Sigmoid colon (tissue), 6 donors: ENCODE measurements at regions not wholly inside any gene's neighbourhood (a gene's known extent, or its start where the extent isn't known, plus 50 kb on each side); places are given as distances from the start of the nearest gene placed in this dataset.

Source experiments
- DNase-seq: peaks from one replicate; pipeline ENCODE4 v3.0.0-alpha.2; 2019
- H3K27ac ChIP-seq, 4 donors: fragments of 200-600 bp; sonication (generic); one replicate each; pipeline ENCODE4 v1.5.1; 2016 to 2019; ENCODE audit warnings: mild to moderate bottlenecking in 1 of 4
- H3K27me3 ChIP-seq, 3 donors: fragments of 200-600 bp; sonication (generic); one replicate each; pipeline ENCODE4 v1.5.1; 2019; ENCODE audit warnings: mild to moderate bottlenecking in 1 of 3
- H3K36me3 ChIP-seq, 4 donors: fragments of 200-600 bp; sonication (generic); one replicate each; pipeline ENCODE4 v1.5.1; 2016 to 2019
- H3K4me1 ChIP-seq, 4 donors: fragments of 200-600 bp; sonication (generic); one replicate each; pipeline ENCODE4 v1.5.1; 2017 to 2019
- H3K4me3 ChIP-seq, 4 donors: fragments of 200-600 bp; sonication (generic); one replicate each; pipeline ENCODE4 v1.5.1; 2017 to 2019; ENCODE audit warnings: mild to moderate bottlenecking in 2 of 4, moderate library complexity in 1 of 4
- H3K9me3 ChIP-seq, 4 donors: fragments of 200-600 bp in 3 of 4; sonication (generic) in 3 of 4; one replicate each; pipeline versions ENCODE4 v1.5.1 to v1.6.1; 2013 to 2019
- CTCF ChIP-seq, 4 experiments: fragments of 450-650 bp in 3 of 4; fragments of 200-600 bp in 1 of 4; IDR thresholded peaks; one replicate each; pipeline ENCODE4 v1.5.1; 2016 to 2019; ENCODE audit warnings: antibody characterized with exemption in 4 of 4, mild to moderate bottlenecking in 3 of 4, moderate library complexity in 2 of 4
- EP300 ChIP-seq, 4 donors: sonication (generic); formaldehyde crosslinking; IDR thresholded peaks; one replicate each; pipeline ENCODE4 v1.6.1; 2017; ENCODE audit warnings: antibody characterized with exemption in 4 of 4
- POLR2A ChIP-seq, 2 donors: fragments of 450-650 bp; IDR thresholded peaks; one replicate each; pipeline ENCODE4 v1.6.1; 2016; ENCODE audit warnings: antibody characterized with exemption in 2 of 2, mild to moderate bottlenecking in 2 of 2, moderate library complexity in 2 of 2
- POLR2AphosphoS5 ChIP-seq, 4 donors: sonication (generic); formaldehyde crosslinking; IDR thresholded peaks; one replicate each; pipeline ENCODE4 v1.6.1; 2017; ENCODE audit warnings: antibody characterized with exemption in 4 of 4
- WGBS, 2 donors: extraction: QIAGEN DNeasy Blood & Tissue Kit; methylation state at CpG; one replicate each; pipeline ENCODE4 v1.1.7; 2013; 5-methylcytosine and 5-hydroxymethylcytosine counted together
- intact Hi-C: fragments of 100-400 bp; cut with DNase I; formaldehyde crosslinking; loops from one replicate; pipeline ENCODE4 v1.15.1; 2023
- donor health status: healthy with polysubstance abuse.
- donor health status: healthy.

- no peak for DNase-seq
Observed at GRCh38 chr17:72502371-72503341, 381.8 kb downstream of the SOX9 start.

GRCh38 chr17:72503556-72503955, 382.7 kb downstream of the SOX9 start:
- H3K4me3 ChIP-seq, result no peak overlapping the region
- no peaks in the 10 kb centered on the region for H3K9me3 ChIP-seq
- WGBS, 2 donors, result 90 to 93% methylated on average over 6 of the region's 6 CpGs
- intact Hi-C loops, result no loop called here
- H3K36me3 ChIP-seq, result no peaks in the 10 kb centered on the region
- H3K27me3 ChIP-seq, result no peaks in the 10 kb centered on the region
- no peak overlapping the region for H3K27ac ChIP-seq
- H3K4me1 ChIP-seq, result no peaks in the 10 kb centered on the region
- no peak for DNase-seq
- TF ChIP-seq EP300 (IDR thresholded peaks at IDR 0.05), result no peak
- TF ChIP-seq POLR2AphosphoS5 (IDR thresholded peaks at IDR 0.05), result no peak
- TF ChIP-seq CTCF (IDR thresholded peaks at IDR 0.05), result no peak
- no peak for TF ChIP-seq POLR2A (IDR thresholded peaks at IDR 0.05)

More at GRCh38 chr17:72502371-72503341, 381.8 kb downstream of the SOX9 start:
- H3K36me3 ChIP-seq, result no peaks in the 10 kb centered on the region
- no peak overlapping the region for H3K4me3 ChIP-seq
- no peaks in the 10 kb centered on the region for H3K4me1 ChIP-seq
- H3K9me3 ChIP-seq, result no peaks in the 10 kb centered on the region
- H3K27ac ChIP-seq, result no peak overlapping the region
- 33 to 61% methylated on average over 19 of the region's 19 CpGs for WGBS, 2 donors
- intact Hi-C loops, result no loop called here
- no peaks in the 10 kb centered on the region for H3K27me3 ChIP-seq
- no peak for TF ChIP-seq CTCF (IDR thresholded peaks at IDR 0.05)
- TF ChIP-seq POLR2AphosphoS5 (IDR thresholded peaks at IDR 0.05), result no peak
- no peak for TF ChIP-seq POLR2A (IDR thresholded peaks at IDR 0.05)

- Histone ChIP-seq H3K4me1 (no peaks in the 10 kb centered on the region), H3K27ac (no peak overlapping the region), H3K9me3 (no peaks in the 10 kb centered on the region), H3K27me3 (no peaks in the 10 kb centered on the region), H3K4me3 (no peak overlapping the region), H3K36me3 (no peaks in the 10 kb centered on the region)
- TF ChIP-seq CTCF (IDR thresholded peaks at IDR 0.05) (no peak), POLR2AphosphoS5 (IDR thresholded peaks at IDR 0.05) (no peak), EP300 (IDR thresholded peaks at IDR 0.05) (no peak), POLR2A (IDR thresholded peaks at IDR 0.05) (no peak)
- 87 to 95% methylated on average over 4 of the region's 4 CpGs for WGBS, 2 donors
- DNase-seq, result no peak
- intact Hi-C loops, result no loop called here
Observed at GRCh38 chr17:72504783-72505182, 384.0 kb downstream of the SOX9 start.

- Histone ChIP-seq H3K9me3 (no peaks in the 10 kb centered on the region), H3K27me3 (no peaks in the 10 kb centered on the region), H3K4me1 (no peaks in the 10 kb centered on the region), H3K27ac (no peak overlapping the region), H3K36me3 (no peaks in the 10 kb centered on the region), H3K4me3 (no peak overlapping the region)
- no peak for TF ChIP-seq POLR2AphosphoS5 (IDR thresholded peaks at IDR 0.05)
- no peak for TF ChIP-seq CTCF (IDR thresholded peaks at IDR 0.05)
- no peak for TF ChIP-seq EP300 (IDR thresholded peaks at IDR 0.05)
- no peak for TF ChIP-seq POLR2A (IDR thresholded peaks at IDR 0.05)
- WGBS, 2 donors, result 81 to 89% methylated on average over 12 of the region's 12 CpGs
- intact Hi-C loops, result no loop called here
- DNase-seq, result no peak
Observed at GRCh38 chr17:72506773-72507172, 386.0 kb downstream of the SOX9 start.
